Uterus (tissue), 3 donors: ENCODE measurements at regions not wholly inside any gene's neighbourhood (a gene's known extent, or its start where the extent isn't known, plus 50 kb on each side); places are given as distances from the start of the nearest gene placed in this dataset.

Experiments used
- DNase-seq, 2 donors: peaks; one replicate each; pipeline ENCODE4 v3.0.0-alpha.2; 2019 to 2020
- H3K27ac ChIP-seq, 2 donors: fragments of 200-600 bp; sonication (generic); 1 replicate in 1 of 2; 2 replicates in 1 of 2; pipeline ENCODE4 v1.5.1; 2016 to 2018
- H3K27me3 ChIP-seq, 2 donors: fragments of 200-600 bp; sonication (generic); one replicate each; pipeline ENCODE4 v1.5.1; 2018 to 2019; ENCODE audit warnings: control low read depth in 1 of 2
- H3K36me3 ChIP-seq, 2 donors: fragments of 200-600 bp; sonication (generic); one replicate each; pipeline ENCODE4 v1.5.1; 2019; ENCODE audit warnings: control low read depth in 1 of 2
- H3K4me1 ChIP-seq, 2 donors: fragments of 200-600 bp; sonication (generic); one replicate each; pipeline ENCODE4 v1.5.1; 2018 to 2019; ENCODE audit warnings: control low read depth in 1 of 2
- H3K4me3 ChIP-seq, 2 donors: fragments of 200-600 bp; sonication (generic); 1 replicate in 1 of 2; 2 replicates in 1 of 2; pipeline ENCODE4 v1.5.1; 2018 to 2019; ENCODE audit warnings: mild to moderate bottlenecking in 1 of 2
- H3K9me3 ChIP-seq, 2 donors: fragments of 200-600 bp; sonication (generic); one replicate each; pipeline ENCODE4 v1.5.1; 2019; ENCODE audit warnings: control low read depth in 1 of 2
- CTCF ChIP-seq, 4 experiments: fragments of 200-600 bp in 2 of 4; fragments of 450-650 bp in 2 of 4; sonication (generic) in 2 of 4; IDR thresholded peaks; one replicate each; pipeline ENCODE4 v1.5.1; 2016 to 2019; ENCODE audit warnings: antibody characterized with exemption in 4 of 4, mild to moderate bottlenecking in 2 of 4, moderate library complexity in 1 of 4
- POLR2A ChIP-seq, 2 donors: fragments of 450-650 bp; IDR thresholded peaks; one replicate each; pipeline ENCODE4 v1.6.1; 2016; ENCODE audit warnings: antibody characterized with exemption in 2 of 2, mild to moderate bottlenecking in 1 of 2, moderate library complexity in 1 of 2
- intact Hi-C: fragments of 100-400 bp; cut with DNase I; formaldehyde crosslinking; loops from one replicate; pipeline ENCODE4 v1.15.1; 2023; ENCODE audit warnings: low total_unique reads
- donor health status: DM: yes; HTN: yes; CAD: no.

GRCh38 chr15:62969442-62970089 is 73.0 kb upstream of the TPM1 start:
- Histone ChIP-seq H3K4me1 (no peaks in the 10 kb centered on the region), H3K9me3 (no peaks in the 10 kb centered on the region), H3K27me3 (no peaks in the 10 kb centered on the region), H3K36me3 (no peaks in the 10 kb centered on the region), H3K27ac (no peak overlapping the region), H3K4me3 (no peak overlapping the region)
- no peak for DNase-seq
- intact Hi-C loops = no loop called here
- no peak for TF ChIP-seq POLR2A (IDR thresholded peaks at IDR 0.05)
- no peak for TF ChIP-seq CTCF (IDR thresholded peaks at IDR 0.05)

- no peaks in the 10 kb centered on the region for H3K9me3 ChIP-seq
- no peak for DNase-seq
- H3K36me3 ChIP-seq = no peaks in the 10 kb centered on the region
- H3K27me3 ChIP-seq = no peaks in the 10 kb centered on the region
- H3K27ac ChIP-seq = no peak overlapping the region
- no peak for TF ChIP-seq POLR2A (IDR thresholded peaks at IDR 0.05)
- no peak for TF ChIP-seq CTCF (IDR thresholded peaks at IDR 0.05)
- H3K4me1 ChIP-seq = no peaks in the 10 kb centered on the region
- intact Hi-C loops = no loop called here
- no peak overlapping the region for H3K4me3 ChIP-seq
Observed at GRCh38 chr15:62972814-62973213, 69.7 kb upstream of the TPM1 start.

- no peak for DNase-seq
- intact Hi-C loops = no loop called here
- TF ChIP-seq CTCF (IDR thresholded peaks at IDR 0.05) (no peak), POLR2A (IDR thresholded peaks at IDR 0.05) (no peak)
- Histone ChIP-seq H3K4me1 (no peaks in the 10 kb centered on the region), H3K4me3 (no peak overlapping the region), H3K9me3 (no peaks in the 10 kb centered on the region), H3K36me3 (no peaks in the 10 kb centered on the region), H3K27me3 (no peaks in the 10 kb centered on the region), H3K27ac (no peak overlapping the region)
Observed at GRCh38 chr15:62975515-62975914, 67.0 kb upstream of the TPM1 start.

GRCh38 chr15:62976301-62976881 is 66.2 kb upstream of the TPM1 start:
- DNase-seq = no peak
- Histone ChIP-seq H3K27me3 (no peaks in the 10 kb centered on the region), H3K4me1 (no peaks in the 10 kb centered on the region), H3K4me3 (no peak overlapping the region), H3K36me3 (no peaks in the 10 kb centered on the region), H3K27ac (no peak overlapping the region), H3K9me3 (no peaks in the 10 kb centered on the region)
- intact Hi-C loops = no loop called here
- TF ChIP-seq CTCF (IDR thresholded peaks at IDR 0.05) = no peak
- TF ChIP-seq POLR2A (IDR thresholded peaks at IDR 0.05) = no peak

DNA sequence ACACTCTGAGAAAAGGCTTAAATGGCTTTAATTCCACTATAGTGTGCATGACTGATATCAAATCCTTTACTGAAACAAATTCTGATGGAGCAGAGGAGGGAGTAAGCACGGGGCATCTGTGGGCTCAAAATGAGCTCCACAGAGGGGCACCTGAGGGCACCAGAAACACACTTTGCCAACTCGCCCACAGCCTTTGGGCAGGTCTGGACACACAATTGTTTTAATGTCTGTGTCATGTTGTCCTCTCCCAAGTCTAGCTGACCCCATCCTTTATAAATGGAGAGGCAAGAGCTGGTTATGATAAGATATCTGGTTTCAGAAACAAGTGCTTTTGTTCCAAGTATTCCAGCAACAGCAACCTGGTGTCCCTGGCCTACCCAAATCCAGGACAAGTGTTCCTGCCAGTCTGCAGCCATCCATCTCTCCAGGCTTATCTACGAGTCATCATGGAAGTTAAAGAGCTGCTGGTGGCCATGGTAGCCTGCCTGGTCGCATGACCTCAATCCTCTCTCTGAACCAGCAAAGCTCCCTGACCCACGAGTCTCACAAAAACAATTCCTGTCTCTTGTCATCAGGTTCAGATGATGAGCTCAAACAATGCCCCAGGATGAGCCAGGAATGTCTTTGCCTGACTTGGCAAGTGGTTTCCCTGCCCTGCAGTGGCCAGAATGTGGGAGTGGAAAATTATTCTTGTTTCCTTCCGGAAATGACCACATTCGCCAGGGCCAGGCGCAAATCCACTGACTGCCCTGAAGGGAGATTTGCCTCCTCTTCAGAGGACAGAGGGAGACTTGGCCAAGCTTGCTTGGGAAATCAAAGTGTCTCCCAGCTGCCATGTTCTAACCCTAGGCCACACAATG is 64.4 kb upstream of the TPM1 start:
- intact Hi-C loops = no loop called here
- DNase-seq = no peak
- no peak for TF ChIP-seq CTCF (IDR thresholded peaks at IDR 0.05)
- no peak for TF ChIP-seq POLR2A (IDR thresholded peaks at IDR 0.05)
- Histone ChIP-seq H3K36me3 (no peaks in the 10 kb centered on the region), H3K4me3 (no peak overlapping the region), H3K27ac (no peak overlapping the region), H3K4me1 (no peaks in the 10 kb centered on the region), H3K9me3 (no peaks in the 10 kb centered on the region), H3K27me3 (no peaks in the 10 kb centered on the region)
